Astrocyte (in vitro differentiated cells and primary cell): ENCODE measurements at regions not wholly inside any gene's neighbourhood (a gene's known extent, or its start where the extent isn't known, plus 50 kb on each side); places are given as distances from the start of the nearest gene placed in this dataset.
A peak's percentile ranks its signal among the peaks of the same experiment; 100 is the strongest.

Experiments
- DNase-seq: peaks from one replicate; pipeline ENCODE4 v3.0.0-alpha.2; 2010; ENCODE audit warnings: low read depth
- FAIRE-seq: peaks from 2 replicates; lab custom pipeline; 2011; peaks lifted over from hg19 to GRCh38; lab: Jason Lieb, UNC
- H2AFZ ChIP-seq: 2 replicates; pipeline ENCODE4 v1.6.0; 2012; ENCODE audit warnings: low read depth, low read length, inconsistent platforms
- H3K27ac ChIP-seq: 2 replicates; pipeline ENCODE4 v1.5.1; 2011; ENCODE audit warnings: low read depth, low read length, inconsistent platforms
- H3K27me3 ChIP-seq: 2 replicates; pipeline ENCODE4 v1.6.0; 2011; ENCODE audit warnings: low read length, inconsistent platforms; ENCODE audit not compliant: insufficient read depth
- H3K36me3 ChIP-seq: 2 replicates; pipeline ENCODE4 v1.5.1; 2011; ENCODE audit warnings: low read length, inconsistent platforms; ENCODE audit not compliant: insufficient read depth
- H3K4me1 ChIP-seq: 2 replicates; pipeline ENCODE4 v1.5.1; 2011; ENCODE audit warnings: low read length, inconsistent platforms; ENCODE audit not compliant: insufficient read depth
- H3K4me2 ChIP-seq: 2 replicates; pipeline ENCODE4 v1.6.0; 2012; ENCODE audit warnings: low read length, inconsistent platforms
- H3K4me3 ChIP-seq: 2 replicates; pipeline ENCODE4 v1.5.1; 2011; ENCODE audit warnings: low read depth, mild to moderate bottlenecking, low read length, inconsistent platforms; ENCODE audit not compliant: insufficient read depth
- H3K79me2 ChIP-seq: 2 replicates; pipeline ENCODE4 v1.6.0; 2012; ENCODE audit warnings: mild to moderate bottlenecking, low read length, inconsistent platforms; ENCODE audit not compliant: insufficient read depth
- H3K9ac ChIP-seq: 2 replicates; pipeline ENCODE4 v1.6.0; 2012; ENCODE audit warnings: mild to moderate bottlenecking, low read length, inconsistent platforms
- H3K9me3 ChIP-seq: 2 replicates; pipeline ENCODE4 v1.5.1; 2012; ENCODE audit warnings: low read depth, mild to moderate bottlenecking, low read length, inconsistent platforms; ENCODE audit not compliant: insufficient read depth
- H4K20me1 ChIP-seq: 2 replicates; pipeline ENCODE4 v1.6.0; 2012; ENCODE audit warnings: low read length, inconsistent platforms; ENCODE audit not compliant: insufficient read depth
- H3K27ac Mint-ChIP-seq: one replicate; pipeline ENCODE4 v1.8.0; 2021; ENCODE audit warnings: mild to moderate bottlenecking, mixed read lengths; ENCODE audit not compliant: unreplicated experiment
- H3K27me3 Mint-ChIP-seq: one replicate; pipeline ENCODE4 v1.8.0; 2021; ENCODE audit warnings: low read depth, mixed read lengths; ENCODE audit not compliant: unreplicated experiment
- H3K36me3 Mint-ChIP-seq: one replicate; pipeline ENCODE4 v1.8.0; 2021; ENCODE audit warnings: low read depth, mixed read lengths; ENCODE audit not compliant: unreplicated experiment
- H3K4me1 Mint-ChIP-seq: one replicate; pipeline ENCODE4 v1.8.0; 2021; ENCODE audit warnings: low read depth, mixed read lengths; ENCODE audit not compliant: unreplicated experiment
- H3K4me3 Mint-ChIP-seq: one replicate; pipeline ENCODE4 v1.8.0; 2021; ENCODE audit warnings: mild to moderate bottlenecking, moderate library complexity, mixed read lengths; ENCODE audit not compliant: unreplicated experiment
- H3K9me3 Mint-ChIP-seq: one replicate; pipeline ENCODE4 v1.8.0; 2021; ENCODE audit warnings: mild to moderate bottlenecking, mixed read lengths; ENCODE audit not compliant: unreplicated experiment
- EZH2 ChIP-seq: IDR thresholded peaks from 2 replicates; pipeline ENCODE4 v1.6.1; 2012; ENCODE audit warnings: mild to moderate bottlenecking, low read length, inconsistent platforms; ENCODE audit not compliant: insufficient read depth
- TF ChIP-seq, protein P1 (sequence below): IDR thresholded peaks from 2 replicates; pipeline ENCODE4 v1.5.1; 2011; ENCODE audit warnings: low read depth, mild to moderate bottlenecking, inconsistent platforms, low read length, moderate library complexity; ENCODE audit not compliant: insufficient read depth

GRCh38 chr5:3107156-3107611, 355.7 kb upstream of the IRX2 start:
- H3K4me3 Mint-ChIP-seq, result no peak overlapping the region
- peaks cover 8% of the 10 kb centered on the region for H3K4me1 Mint-ChIP-seq

GRCh38 chr5:3105581-3105980, 354.1 kb upstream of the IRX2 start:
- Histone ChIP-seq H4K20me1 (no peaks in the 10 kb centered on the region), H2AFZ (no peak overlapping the region), H3K9me3 (no peaks in the 10 kb centered on the region), H3K27me3 (peaks cover 2% of the 10 kb centered on the region), H3K4me2 (no peak overlapping the region), H3K27ac (no peak overlapping the region), H3K36me3 (no peaks in the 10 kb centered on the region), H3K9ac (no peak overlapping the region), H3K4me3 (no peak overlapping the region), H3K4me1 (no peaks in the 10 kb centered on the region), H3K79me2 (no peaks in the 10 kb centered on the region)
- Mint-ChIP-seq H3K36me3 (peaks cover 2% of the 10 kb centered on the region), H3K4me3 (no peak overlapping the region), H3K9me3 (peaks cover 4% of the 10 kb centered on the region), H3K4me1 (peaks cover 8% of the 10 kb centered on the region), H3K27ac (no peak overlapping the region), H3K27me3 (peaks cover 76% of the 10 kb centered on the region)
- DNase-seq, result no peak
- TF ChIP-seq, protein P1, sequence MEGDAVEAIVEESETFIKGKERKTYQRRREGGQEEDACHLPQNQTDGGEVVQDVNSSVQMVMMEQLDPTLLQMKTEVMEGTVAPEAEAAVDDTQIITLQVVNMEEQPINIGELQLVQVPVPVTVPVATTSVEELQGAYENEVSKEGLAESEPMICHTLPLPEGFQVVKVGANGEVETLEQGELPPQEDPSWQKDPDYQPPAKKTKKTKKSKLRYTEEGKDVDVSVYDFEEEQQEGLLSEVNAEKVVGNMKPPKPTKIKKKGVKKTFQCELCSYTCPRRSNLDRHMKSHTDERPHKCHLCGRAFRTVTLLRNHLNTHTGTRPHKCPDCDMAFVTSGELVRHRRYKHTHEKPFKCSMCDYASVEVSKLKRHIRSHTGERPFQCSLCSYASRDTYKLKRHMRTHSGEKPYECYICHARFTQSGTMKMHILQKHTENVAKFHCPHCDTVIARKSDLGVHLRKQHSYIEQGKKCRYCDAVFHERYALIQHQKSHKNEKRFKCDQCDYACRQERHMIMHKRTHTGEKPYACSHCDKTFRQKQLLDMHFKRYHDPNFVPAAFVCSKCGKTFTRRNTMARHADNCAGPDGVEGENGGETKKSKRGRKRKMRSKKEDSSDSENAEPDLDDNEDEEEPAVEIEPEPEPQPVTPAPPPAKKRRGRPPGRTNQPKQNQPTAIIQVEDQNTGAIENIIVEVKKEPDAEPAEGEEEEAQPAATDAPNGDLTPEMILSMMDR, result no peak
- TF ChIP-seq EZH2, result no peak
- no peak for FAIRE-seq

More at GRCh38 chr5:3107156-3107611, 355.7 kb upstream of the IRX2 start:
- Mint-ChIP-seq H3K9me3 (peaks cover 4% of the 10 kb centered on the region), H3K27me3 (peaks cover 65% of the 10 kb centered on the region), H3K27ac (no peak overlapping the region), H3K36me3 (peaks cover under 1% of the 10 kb centered on the region)
- Histone ChIP-seq H3K27me3 (peaks cover 2% of the 10 kb centered on the region), H3K9me3 (peaks cover 2% of the 10 kb centered on the region), H2AFZ (no peak overlapping the region), H3K79me2 (no peaks in the 10 kb centered on the region), H3K4me2 (no peak overlapping the region), H4K20me1 (no peaks in the 10 kb centered on the region), H3K4me3 (no peak overlapping the region), H3K27ac (no peak overlapping the region), H3K36me3 (no peaks in the 10 kb centered on the region), H3K9ac (no peak overlapping the region), H3K4me1 (no peaks in the 10 kb centered on the region)
- no peak for TF ChIP-seq EZH2
- TF ChIP-seq, protein P1, result no peak
- FAIRE-seq (no peak), DNase-seq (no peak)

DNA sequence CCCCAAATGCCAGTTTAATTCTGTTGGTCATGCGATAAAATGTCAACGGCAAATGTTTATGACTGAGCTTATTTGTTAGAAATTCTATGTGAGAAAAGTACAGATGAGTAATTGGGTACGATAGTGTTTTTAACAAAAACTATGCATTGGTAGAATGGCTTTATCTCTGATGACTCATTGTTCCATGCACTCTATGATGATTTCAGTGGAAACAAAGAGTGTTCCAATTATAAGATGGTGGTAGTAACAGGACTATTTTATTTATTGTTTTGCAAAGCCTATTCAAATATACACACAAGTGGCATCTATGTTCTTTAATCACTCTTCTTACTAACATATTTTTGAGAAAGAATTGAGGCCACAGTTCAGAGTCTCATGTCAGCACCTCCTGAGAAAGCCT, 353.7 kb upstream of the IRX2 start:
- no peak for FAIRE-seq
- TF ChIP-seq EZH2, result no peak
- TF ChIP-seq, protein P1, result no peak
- peaks cover 4% of the 10 kb centered on the region for H3K36me3 Mint-ChIP-seq
- Histone ChIP-seq H3K27me3 (peaks cover 2% of the 10 kb centered on the region), H3K4me2 (no peak overlapping the region), H3K36me3 (no peaks in the 10 kb centered on the region), H3K9me3 (no peaks in the 10 kb centered on the region), H3K9ac (no peak overlapping the region), H3K27ac (no peak overlapping the region), H3K4me1 (no peaks in the 10 kb centered on the region), H3K4me3 (no peak overlapping the region), H2AFZ (no peak overlapping the region), H3K79me2 (no peaks in the 10 kb centered on the region), H4K20me1 (no peaks in the 10 kb centered on the region)
- H3K27ac Mint-ChIP-seq, result no peak overlapping the region
- H3K4me3 Mint-ChIP-seq, result no peak overlapping the region
- peak; percentile 27 for DNase-seq
- peaks cover 76% of the 10 kb centered on the region for H3K27me3 Mint-ChIP-seq
- peaks cover 4% of the 10 kb centered on the region for H3K9me3 Mint-ChIP-seq
- peaks cover 8% of the 10 kb centered on the region for H3K4me1 Mint-ChIP-seq
